ENCODE measurements at regions not wholly inside any gene's neighbourhood (a gene's known extent, or its start where the extent isn't known, plus 50 kb on each side); places are given as distances from the start of the nearest gene placed in this dataset.
"Not testable (repeated sequence)": the region's sequence is repeated elsewhere in the genome, so short reads cannot be mapped to it uniquely, and the experiment has no call there.

DNA sequence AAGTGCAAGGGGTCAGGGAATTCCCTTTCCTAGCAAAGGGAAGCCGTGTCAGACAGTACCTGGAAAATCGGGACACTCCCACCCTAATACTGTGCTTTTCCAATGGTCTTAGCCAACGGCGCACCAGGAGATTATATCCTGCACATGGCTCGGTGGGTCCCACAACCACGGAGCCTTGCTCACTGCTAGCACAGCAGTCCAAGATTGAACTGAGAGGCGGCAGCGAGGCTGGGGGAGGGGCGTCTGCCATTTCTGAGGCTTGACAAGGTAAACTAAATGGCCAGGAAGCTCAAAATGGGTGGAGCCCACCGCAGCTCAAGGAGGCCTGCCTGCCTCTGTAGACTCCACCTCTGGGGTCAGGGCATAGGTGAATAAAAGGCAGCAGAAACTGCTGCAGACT is 76.5 kb upstream of the LINC00632 start:
- DNase-seq, H3K36me3 ChIP-seq, H3K27me3 ChIP-seq, H3K4me3 ChIP-seq, H3K9me3 ChIP-seq: not testable (repeated sequence)

DNA sequence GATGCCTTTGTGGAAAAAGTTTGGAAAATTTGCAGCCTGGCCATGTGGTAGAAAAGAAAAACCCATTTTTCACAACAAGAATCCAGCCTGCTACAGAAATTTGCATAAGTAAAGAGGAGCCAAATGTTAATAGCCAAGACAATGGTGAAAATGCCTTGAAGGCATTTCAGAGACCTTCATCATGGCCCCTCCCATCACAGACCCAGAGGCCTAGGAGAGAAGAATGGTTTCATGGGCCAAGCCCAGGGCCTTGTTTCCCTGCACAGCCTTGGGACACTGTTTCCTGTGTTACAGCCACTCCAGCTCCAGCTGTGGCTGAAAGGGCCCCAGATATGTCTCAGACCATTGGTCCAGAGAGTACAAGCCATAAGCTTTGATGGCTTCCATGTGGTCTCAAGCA is 101.4 kb upstream of the LINC00632 start:
- Histone ChIP-seq H3K36me3 (no peaks in the 10 kb centered on the region), H3K4me3 (no peak overlapping the region), H3K27me3 (no peaks in the 10 kb centered on the region), H3K9me3 (no peaks in the 10 kb centered on the region)
- DNase-seq, result no peak

DNA sequence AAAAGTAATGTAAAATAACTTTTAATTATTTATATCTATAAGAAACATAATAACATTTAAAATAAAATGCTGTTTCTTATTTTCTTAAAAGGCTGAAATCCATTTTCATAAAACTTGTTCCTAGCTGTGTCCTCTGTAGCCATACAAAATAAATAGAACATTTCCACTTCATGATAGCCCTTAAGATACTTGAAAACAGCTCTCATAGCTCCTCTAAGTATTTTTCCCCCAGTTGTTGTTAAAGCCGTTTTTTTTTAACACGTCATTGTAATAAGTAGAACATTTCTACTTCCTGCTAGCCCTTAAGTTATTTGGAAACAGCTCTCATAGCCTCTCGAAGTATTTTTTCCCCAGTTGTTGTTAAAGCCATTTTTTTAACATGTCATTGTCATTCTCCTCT is 97.3 kb upstream of the SOX3 start:
- DNase-seq, result no peak
- no peaks in the 10 kb centered on the region for H3K36me3 ChIP-seq
- no peaks in the 10 kb centered on the region for H3K9me3 ChIP-seq
- no peaks in the 10 kb centered on the region for H3K27me3 ChIP-seq
- no peak overlapping the region for H3K4me3 ChIP-seq

DNA sequence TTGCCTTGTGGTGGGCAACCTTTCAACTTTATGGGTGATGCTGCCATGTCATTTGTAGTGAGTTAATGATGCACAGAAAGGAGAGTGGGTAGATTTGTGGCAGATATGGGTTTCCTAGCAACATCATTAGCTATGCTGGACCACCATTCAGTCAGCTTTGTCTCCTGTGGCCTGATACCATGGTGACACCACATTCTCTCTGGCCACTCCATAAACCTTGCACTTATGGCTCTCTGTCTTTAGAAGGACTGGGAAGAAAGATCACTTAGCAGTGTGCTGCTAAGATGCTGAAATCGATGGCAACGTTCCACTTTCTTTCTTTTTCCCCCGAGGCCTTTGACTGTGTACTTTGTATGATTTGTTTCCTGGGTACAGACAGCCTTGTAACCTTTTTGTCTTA is 95.0 kb upstream of the SOX3 start:
- DNase-seq, result no peak
- no peaks in the 10 kb centered on the region for H3K27me3 ChIP-seq
- H3K4me3 ChIP-seq, result no peak overlapping the region
- H3K36me3 ChIP-seq, result no peaks in the 10 kb centered on the region
- H3K9me3 ChIP-seq, result no peaks in the 10 kb centered on the region

DNA sequence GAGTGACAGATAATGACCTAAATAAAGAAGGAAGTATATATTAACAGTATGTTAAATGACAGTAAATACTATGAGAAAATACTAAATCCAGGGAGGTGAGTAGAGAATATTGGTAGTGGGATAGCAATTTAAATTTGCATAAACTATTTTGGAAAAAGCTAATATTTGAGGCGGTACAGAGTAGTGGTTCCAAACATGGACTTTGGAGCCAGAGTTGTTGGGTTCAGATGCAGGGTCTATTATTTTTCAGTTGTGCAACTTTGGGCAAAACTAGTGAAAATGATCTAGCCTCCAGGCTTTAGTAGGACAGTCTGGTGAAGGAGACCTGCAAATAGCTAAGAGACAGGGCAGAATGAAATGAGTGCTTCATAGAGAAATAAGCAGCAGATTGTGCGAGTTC is 84.8 kb upstream of the SOX3 start:
- H3K9me3 ChIP-seq, result no peaks in the 10 kb centered on the region
- no peaks in the 10 kb centered on the region for H3K27me3 ChIP-seq
- H3K36me3 ChIP-seq, result no peaks in the 10 kb centered on the region
- no peak for DNase-seq
- H3K4me3 ChIP-seq, result no peak overlapping the region

DNA sequence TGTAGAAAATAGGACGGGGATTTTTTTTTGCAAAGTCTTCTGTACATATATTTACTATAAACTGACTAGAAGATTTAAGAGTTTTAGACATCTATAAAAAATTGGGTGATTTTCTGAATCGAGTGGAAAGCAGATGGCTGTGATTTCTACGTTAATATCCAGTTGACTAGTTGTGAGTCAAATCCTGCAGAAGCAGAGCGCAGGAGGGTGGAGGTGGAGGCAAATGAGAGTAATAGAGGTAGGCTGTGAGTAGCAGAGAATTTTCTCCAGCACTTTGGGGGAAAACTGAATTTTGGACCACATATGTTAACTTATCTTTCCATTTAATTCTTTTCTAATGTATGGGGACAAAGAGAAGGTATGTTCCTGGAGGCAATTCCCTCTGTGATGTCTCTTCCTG is 82.1 kb upstream of the SOX3 start:
- no peak overlapping the region for H3K4me3 ChIP-seq
- H3K27me3 ChIP-seq, result no peaks in the 10 kb centered on the region
- no peak for DNase-seq
- no peaks in the 10 kb centered on the region for H3K36me3 ChIP-seq
- H3K9me3 ChIP-seq, result no peaks in the 10 kb centered on the region

DNA sequence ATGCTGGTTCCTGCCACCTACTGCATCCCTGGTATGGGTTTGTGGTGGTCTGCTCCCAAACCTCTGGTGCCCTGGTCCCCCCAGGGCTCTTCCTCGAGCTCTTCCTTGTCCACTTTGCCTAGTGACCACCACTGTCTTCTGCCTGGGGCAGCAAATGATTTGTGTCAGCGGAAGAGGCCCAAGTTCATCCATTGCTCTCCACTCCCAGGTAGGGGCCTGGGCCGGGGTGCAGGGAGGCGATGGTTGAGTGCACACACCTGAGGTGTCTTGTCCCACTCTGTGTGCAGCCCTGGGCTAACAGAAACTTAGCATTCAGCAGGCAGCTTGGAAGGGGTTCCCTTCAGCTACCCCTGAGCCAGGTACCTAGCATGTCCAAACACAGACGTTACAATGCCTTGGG is 75.6 kb upstream of the SOX3 start:
- Histone ChIP-seq H3K36me3 (no peaks in the 10 kb centered on the region), H3K4me3 (no peak overlapping the region), H3K27me3 (no peaks in the 10 kb centered on the region), H3K9me3 (no peaks in the 10 kb centered on the region)
- no peak for DNase-seq

DNA sequence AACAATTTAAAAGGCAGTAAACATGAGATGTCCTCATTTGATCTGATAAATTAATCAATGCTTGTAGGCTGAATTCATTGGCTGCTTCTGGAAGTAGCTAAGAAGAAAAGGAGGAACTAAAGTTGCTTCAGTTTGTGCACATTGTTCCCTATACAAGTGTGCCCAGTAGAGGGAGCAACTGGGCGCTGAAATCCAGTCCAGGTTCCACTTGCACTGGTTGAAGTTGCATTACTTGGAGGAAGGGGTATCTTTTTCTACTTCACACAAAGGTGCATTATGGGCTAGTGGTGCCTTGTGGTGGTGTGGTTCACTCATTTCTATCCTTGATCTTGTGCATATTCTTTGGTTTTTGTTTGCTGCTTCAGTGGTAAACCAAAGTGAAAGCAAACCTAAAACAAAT is 67.9 kb upstream of the SOX3 start:
- Histone ChIP-seq H3K4me3 (no peak overlapping the region), H3K36me3 (no peaks in the 10 kb centered on the region), H3K9me3 (no peaks in the 10 kb centered on the region), H3K27me3 (no peaks in the 10 kb centered on the region)
- DNase-seq, result peak; percentile 12

DNA sequence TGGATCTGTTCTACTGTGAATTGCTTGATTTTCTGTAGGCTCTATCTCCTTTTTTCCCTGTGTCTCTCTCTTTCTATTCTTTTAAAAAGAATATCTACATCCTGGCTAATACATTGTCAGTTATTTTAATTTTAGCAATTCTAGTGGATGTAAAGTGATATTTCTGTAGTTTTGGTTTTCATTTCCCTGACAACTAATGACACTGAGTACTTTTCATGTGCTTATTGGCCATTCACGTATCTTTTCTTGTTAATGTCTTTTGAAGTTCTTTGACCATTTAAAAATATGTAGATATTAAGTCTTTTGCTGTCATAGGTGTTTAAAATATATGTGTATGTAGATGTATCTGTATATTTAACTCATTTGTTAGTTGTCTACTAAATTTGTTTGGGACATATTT is 59.0 kb upstream of the SOX3 start:
- H3K27me3 ChIP-seq, result no peaks in the 10 kb centered on the region
- no peak for DNase-seq
- H3K36me3 ChIP-seq, result no peaks in the 10 kb centered on the region
- H3K4me3 ChIP-seq, result no peak overlapping the region
- no peaks in the 10 kb centered on the region for H3K9me3 ChIP-seq
